GM12891 (cell line): ENCODE measurements at regions not wholly inside any gene's neighbourhood (a gene's known extent, or its start where the extent isn't known, plus 50 kb on each side); places are given as distances from the start of the nearest gene placed in this dataset.

Experiments
- PAX5 ChIP-seq: IDR thresholded peaks from 2 replicates; pipeline ENCODE4 v1.6.1; 2011; ENCODE audit warnings: low read length, moderate library complexity, mild to moderate bottlenecking; ENCODE audit not compliant: insufficient read depth, severe bottlenecking
- POLR2A ChIP-seq: IDR thresholded peaks from 2 replicates; pipeline ENCODE4 v1.6.1; 2011; ENCODE audit warnings: low read depth, low read length, control low read depth
- POLR2AphosphoS5 ChIP-seq: IDR thresholded peaks from 2 replicates; pipeline ENCODE4 v1.6.1; 2011; ENCODE audit warnings: low read depth, low read length, control low read depth
- POU2F2 ChIP-seq: IDR thresholded peaks from 2 replicates; pipeline ENCODE4 v1.6.1; 2011; ENCODE audit warnings: low read depth, mild to moderate bottlenecking, control low read depth, low read length, moderate library complexity
- SPI1 ChIP-seq: IDR thresholded peaks from 2 replicates; pipeline ENCODE4 v1.6.1; 2011; ENCODE audit warnings: low read depth, low read length, control low read depth
- TAF1 ChIP-seq: IDR thresholded peaks from 2 replicates; pipeline ENCODE4 v1.6.1; 2011; ENCODE audit warnings: low read depth, low read length, control low read depth

GRCh38 chr3:64895106-64895990 lies 207.5 kb upstream of the ADAMTS9 start:
- TF ChIP-seq POLR2AphosphoS5, result no peak
- no peak for TF ChIP-seq POLR2A
- no peak for TF ChIP-seq TAF1
- TF ChIP-seq POU2F2, result no peak
- no peak for TF ChIP-seq SPI1
- TF ChIP-seq PAX5, result no peak
